A549 (cell line): ENCODE measurements at regions not wholly inside any gene's neighbourhood (a gene's known extent, or its start where the extent isn't known, plus 50 kb on each side); places are given as distances from the start of the nearest gene placed in this dataset.

Experiments used
- EP300 ChIP-seq, 2 experiments: fragments of >200 bp; sonication (Bioruptor Twin); formaldehyde crosslinking; IDR thresholded peaks; 2 replicates in 1 of 2; 3 replicates in 1 of 2; pipeline ENCODE4 v1.6.1; 2016 to 2017
- KDM1A ChIP-seq: fragments of 200-600 bp; sonication (generic); IDR thresholded peaks from 2 replicates; pipeline ENCODE4 v1.6.1; 2016; ENCODE audit warnings: low read depth, mild to moderate bottlenecking
- NR3C1 ChIP-seq: fragments of >200 bp; sonication (Bioruptor Twin); formaldehyde crosslinking; IDR thresholded peaks from 3 replicates; pipeline ENCODE4 v1.6.1; 2017
- POLR2A ChIP-seq: IDR thresholded peaks from 2 replicates; pipeline ENCODE4 v1.6.1; 2012; ENCODE audit warnings: mild to moderate bottlenecking, low read length
- POLR2AphosphoS2 ChIP-seq: conservative IDR thresholded peaks from 2 replicates; pipeline ENCODE4 v1.6.1; 2012; ENCODE audit warnings: low read length, improper control_type of control experiment, inconsistent platforms
- SMC3 ChIP-seq: fragments of >200 bp; sonication (Bioruptor Twin); formaldehyde crosslinking; IDR thresholded peaks from 3 replicates; pipeline ENCODE4 v1.6.1; 2018; ENCODE audit warnings: inconsistent platforms
- ZFP36 ChIP-seq: fragments of 450-650 bp; IDR thresholded peaks from 2 replicates; pipeline ENCODE4 v1.6.1; 2014; ENCODE audit warnings: borderline replicate concordance; ENCODE audit not compliant: partially characterized antibody
- TF ChIP-seq, protein P1 (sequence below): fragments of 200-600 bp; sonication (generic); IDR thresholded peaks from 2 replicates; pipeline ENCODE4 v1.6.1; 2016; ENCODE audit warnings: antibody characterized with exemption, mild to moderate bottlenecking, moderate library complexity
- TF ChIP-seq, protein P2 (sequence below): fragments of >200 bp; sonication (Bioruptor Twin); formaldehyde crosslinking; IDR thresholded peaks from 3 replicates; pipeline ENCODE4 v1.5.1; 2016

DNA sequence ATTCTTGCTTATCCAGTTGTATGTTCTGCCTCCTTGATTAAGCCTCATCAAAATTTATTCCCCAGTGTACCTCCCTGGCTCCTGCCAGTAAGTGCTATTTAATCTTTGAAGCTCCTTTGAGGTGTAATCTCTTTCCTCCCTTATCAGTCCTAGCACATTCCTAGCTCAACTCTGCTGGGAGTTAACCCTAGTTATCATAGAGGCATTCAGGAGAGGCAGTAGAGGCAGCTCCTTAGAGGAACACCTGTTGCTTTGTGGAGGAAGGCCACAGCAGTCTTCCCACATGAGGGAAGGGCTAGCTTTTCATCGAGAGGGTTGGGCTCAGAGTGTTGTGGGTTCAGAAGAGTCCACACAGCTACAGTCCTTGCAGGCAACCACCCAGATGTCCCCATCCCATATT is 182.4 kb upstream of the ARID2 start:
- TF ChIP-seq, protein P1, sequence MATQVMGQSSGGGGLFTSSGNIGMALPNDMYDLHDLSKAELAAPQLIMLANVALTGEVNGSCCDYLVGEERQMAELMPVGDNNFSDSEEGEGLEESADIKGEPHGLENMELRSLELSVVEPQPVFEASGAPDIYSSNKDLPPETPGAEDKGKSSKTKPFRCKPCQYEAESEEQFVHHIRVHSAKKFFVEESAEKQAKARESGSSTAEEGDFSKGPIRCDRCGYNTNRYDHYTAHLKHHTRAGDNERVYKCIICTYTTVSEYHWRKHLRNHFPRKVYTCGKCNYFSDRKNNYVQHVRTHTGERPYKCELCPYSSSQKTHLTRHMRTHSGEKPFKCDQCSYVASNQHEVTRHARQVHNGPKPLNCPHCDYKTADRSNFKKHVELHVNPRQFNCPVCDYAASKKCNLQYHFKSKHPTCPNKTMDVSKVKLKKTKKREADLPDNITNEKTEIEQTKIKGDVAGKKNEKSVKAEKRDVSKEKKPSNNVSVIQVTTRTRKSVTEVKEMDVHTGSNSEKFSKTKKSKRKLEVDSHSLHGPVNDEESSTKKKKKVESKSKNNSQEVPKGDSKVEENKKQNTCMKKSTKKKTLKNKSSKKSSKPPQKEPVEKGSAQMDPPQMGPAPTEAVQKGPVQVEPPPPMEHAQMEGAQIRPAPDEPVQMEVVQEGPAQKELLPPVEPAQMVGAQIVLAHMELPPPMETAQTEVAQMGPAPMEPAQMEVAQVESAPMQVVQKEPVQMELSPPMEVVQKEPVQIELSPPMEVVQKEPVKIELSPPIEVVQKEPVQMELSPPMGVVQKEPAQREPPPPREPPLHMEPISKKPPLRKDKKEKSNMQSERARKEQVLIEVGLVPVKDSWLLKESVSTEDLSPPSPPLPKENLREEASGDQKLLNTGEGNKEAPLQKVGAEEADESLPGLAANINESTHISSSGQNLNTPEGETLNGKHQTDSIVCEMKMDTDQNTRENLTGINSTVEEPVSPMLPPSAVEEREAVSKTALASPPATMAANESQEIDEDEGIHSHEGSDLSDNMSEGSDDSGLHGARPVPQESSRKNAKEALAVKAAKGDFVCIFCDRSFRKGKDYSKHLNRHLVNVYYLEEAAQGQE = no peak
- TF ChIP-seq NR3C1 (no peak), EP300 (IDR thresholded peaks at IDR 0.05) (no peak), ZFP36 (no peak), POLR2A (no peak), SMC3 (no peak), POLR2AphosphoS2 (no peak), KDM1A (no peak)
- TF ChIP-seq, protein P2, sequence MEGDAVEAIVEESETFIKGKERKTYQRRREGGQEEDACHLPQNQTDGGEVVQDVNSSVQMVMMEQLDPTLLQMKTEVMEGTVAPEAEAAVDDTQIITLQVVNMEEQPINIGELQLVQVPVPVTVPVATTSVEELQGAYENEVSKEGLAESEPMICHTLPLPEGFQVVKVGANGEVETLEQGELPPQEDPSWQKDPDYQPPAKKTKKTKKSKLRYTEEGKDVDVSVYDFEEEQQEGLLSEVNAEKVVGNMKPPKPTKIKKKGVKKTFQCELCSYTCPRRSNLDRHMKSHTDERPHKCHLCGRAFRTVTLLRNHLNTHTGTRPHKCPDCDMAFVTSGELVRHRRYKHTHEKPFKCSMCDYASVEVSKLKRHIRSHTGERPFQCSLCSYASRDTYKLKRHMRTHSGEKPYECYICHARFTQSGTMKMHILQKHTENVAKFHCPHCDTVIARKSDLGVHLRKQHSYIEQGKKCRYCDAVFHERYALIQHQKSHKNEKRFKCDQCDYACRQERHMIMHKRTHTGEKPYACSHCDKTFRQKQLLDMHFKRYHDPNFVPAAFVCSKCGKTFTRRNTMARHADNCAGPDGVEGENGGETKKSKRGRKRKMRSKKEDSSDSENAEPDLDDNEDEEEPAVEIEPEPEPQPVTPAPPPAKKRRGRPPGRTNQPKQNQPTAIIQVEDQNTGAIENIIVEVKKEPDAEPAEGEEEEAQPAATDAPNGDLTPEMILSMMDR = no peak
